ENCODE measurements at regions not wholly inside any gene's neighbourhood (a gene's known extent, or its start where the extent isn't known, plus 50 kb on each side); places are given as distances from the start of the nearest gene placed in this dataset.

DNA sequence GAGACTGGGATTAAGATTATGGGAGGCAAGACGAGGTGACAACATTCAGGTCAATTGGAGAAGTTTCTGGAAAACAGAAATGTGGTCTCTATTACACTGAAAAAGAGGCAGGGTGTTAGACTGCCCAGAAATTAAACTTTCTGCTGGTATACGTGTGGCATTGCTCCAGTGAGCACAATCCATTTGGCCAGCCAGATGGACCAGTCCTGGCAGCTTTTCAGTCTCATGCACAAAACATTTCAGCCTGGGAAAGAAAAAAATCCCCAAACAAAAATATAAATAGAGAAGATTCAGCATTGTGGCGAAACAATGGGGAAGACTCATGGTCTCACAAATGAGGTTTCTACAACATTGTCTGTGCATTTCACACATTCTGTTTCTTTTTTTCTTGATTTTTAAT lies 113.9 kb downstream of the HNMT start:
- TF ChIP-seq, protein P1, sequence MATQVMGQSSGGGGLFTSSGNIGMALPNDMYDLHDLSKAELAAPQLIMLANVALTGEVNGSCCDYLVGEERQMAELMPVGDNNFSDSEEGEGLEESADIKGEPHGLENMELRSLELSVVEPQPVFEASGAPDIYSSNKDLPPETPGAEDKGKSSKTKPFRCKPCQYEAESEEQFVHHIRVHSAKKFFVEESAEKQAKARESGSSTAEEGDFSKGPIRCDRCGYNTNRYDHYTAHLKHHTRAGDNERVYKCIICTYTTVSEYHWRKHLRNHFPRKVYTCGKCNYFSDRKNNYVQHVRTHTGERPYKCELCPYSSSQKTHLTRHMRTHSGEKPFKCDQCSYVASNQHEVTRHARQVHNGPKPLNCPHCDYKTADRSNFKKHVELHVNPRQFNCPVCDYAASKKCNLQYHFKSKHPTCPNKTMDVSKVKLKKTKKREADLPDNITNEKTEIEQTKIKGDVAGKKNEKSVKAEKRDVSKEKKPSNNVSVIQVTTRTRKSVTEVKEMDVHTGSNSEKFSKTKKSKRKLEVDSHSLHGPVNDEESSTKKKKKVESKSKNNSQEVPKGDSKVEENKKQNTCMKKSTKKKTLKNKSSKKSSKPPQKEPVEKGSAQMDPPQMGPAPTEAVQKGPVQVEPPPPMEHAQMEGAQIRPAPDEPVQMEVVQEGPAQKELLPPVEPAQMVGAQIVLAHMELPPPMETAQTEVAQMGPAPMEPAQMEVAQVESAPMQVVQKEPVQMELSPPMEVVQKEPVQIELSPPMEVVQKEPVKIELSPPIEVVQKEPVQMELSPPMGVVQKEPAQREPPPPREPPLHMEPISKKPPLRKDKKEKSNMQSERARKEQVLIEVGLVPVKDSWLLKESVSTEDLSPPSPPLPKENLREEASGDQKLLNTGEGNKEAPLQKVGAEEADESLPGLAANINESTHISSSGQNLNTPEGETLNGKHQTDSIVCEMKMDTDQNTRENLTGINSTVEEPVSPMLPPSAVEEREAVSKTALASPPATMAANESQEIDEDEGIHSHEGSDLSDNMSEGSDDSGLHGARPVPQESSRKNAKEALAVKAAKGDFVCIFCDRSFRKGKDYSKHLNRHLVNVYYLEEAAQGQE (IDR thresholded peaks at IDR 0.05; ENCODE audit: unreplicated experiment): no peak
- TF ChIP-seq, protein P2, sequence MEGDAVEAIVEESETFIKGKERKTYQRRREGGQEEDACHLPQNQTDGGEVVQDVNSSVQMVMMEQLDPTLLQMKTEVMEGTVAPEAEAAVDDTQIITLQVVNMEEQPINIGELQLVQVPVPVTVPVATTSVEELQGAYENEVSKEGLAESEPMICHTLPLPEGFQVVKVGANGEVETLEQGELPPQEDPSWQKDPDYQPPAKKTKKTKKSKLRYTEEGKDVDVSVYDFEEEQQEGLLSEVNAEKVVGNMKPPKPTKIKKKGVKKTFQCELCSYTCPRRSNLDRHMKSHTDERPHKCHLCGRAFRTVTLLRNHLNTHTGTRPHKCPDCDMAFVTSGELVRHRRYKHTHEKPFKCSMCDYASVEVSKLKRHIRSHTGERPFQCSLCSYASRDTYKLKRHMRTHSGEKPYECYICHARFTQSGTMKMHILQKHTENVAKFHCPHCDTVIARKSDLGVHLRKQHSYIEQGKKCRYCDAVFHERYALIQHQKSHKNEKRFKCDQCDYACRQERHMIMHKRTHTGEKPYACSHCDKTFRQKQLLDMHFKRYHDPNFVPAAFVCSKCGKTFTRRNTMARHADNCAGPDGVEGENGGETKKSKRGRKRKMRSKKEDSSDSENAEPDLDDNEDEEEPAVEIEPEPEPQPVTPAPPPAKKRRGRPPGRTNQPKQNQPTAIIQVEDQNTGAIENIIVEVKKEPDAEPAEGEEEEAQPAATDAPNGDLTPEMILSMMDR (conservative IDR thresholded peaks at IDR 0.05; ENCODE audit: low read depth in 2 of 2): no peak
- TF ChIP-seq POLR2AphosphoS5 (IDR thresholded peaks at IDR 0.05; ENCODE audit: low read depth) (no peak), EZH2 (IDR thresholded peaks at IDR 0.05; ENCODE audit: low read depth, unreplicated experiment) (no peak)

All from GM23338 (cell line).